ENCODE measurements at regions not wholly inside any gene's neighbourhood (a gene's known extent, or its start where the extent isn't known, plus 50 kb on each side); places are given as distances from the start of the nearest gene placed in this dataset.

GRCh38 chr3:156617145-156617544 lies 57.2 kb upstream of the TIPARP start:
- DNase-seq (ENCODE audit: low spot score) (no peak), ATAC-seq (no peak)
- TF ChIP-seq ETV6 (CRISPR knock-in tag; IDR thresholded peaks at IDR 0.05) (no peak), JUN (CRISPR knock-in tag; IDR thresholded peaks at IDR 0.05) (no peak)
- Mint-ChIP-seq H3K4me1 (peaks cover 9% of the 10 kb centered on the region), H3K27me3 (ENCODE audit: low read depth) (no peaks in the 10 kb centered on the region), H3K27ac (no peak overlapping the region), H3K4me3 (no peak overlapping the region), H3K36me3 (no peaks in the 10 kb centered on the region), H3K9me3 (peaks cover 5% of the 10 kb centered on the region; the same call in 1 of the 2 replicates)
- CTCF ChIA-PET, result no interaction called here
- POLR2A ChIA-PET, result no interaction called here

- Mint-ChIP-seq H3K27ac (no peak overlapping the region), H3K36me3 (no peaks in the 10 kb centered on the region), H3K27me3 (ENCODE audit: low read depth) (no peaks in the 10 kb centered on the region), H3K4me1 (peaks cover 9% of the 10 kb centered on the region), H3K4me3 (no peak overlapping the region), H3K9me3 (peaks cover 5% of the 10 kb centered on the region; the same call in 1 of the 2 replicates)
- CTCF ChIA-PET, result no interaction called here
- DNase-seq (ENCODE audit: low spot score) (no peak), ATAC-seq (no peak)
- TF ChIP-seq HMGXB4 (CRISPR knock-in tag; IDR thresholded peaks at IDR 0.05), result no peak
- TF ChIP-seq CDX4 (CRISPR knock-in tag; IDR thresholded peaks at IDR 0.05; ENCODE audit: borderline replicate concordance), result no peak
- TF ChIP-seq GRHL2 (CRISPR knock-in tag; IDR thresholded peaks at IDR 0.05; ENCODE audit: insufficient replicate concordance, severe bottlenecking), result no peak
- no peak for TF ChIP-seq STAT6 (CRISPR knock-in tag; conservative IDR thresholded peaks at IDR 0.05; ENCODE audit: low read depth)
- TF ChIP-seq E2F4 (CRISPR knock-in tag; IDR thresholded peaks at IDR 0.05; ENCODE audit: borderline replicate concordance, low read depth), result no peak
- POLR2A ChIA-PET, result no interaction called here
Measured at GRCh38 chr3:156615592-156616173, 58.7 kb upstream of the TIPARP start.

GRCh38 chr3:156614642-156615511 lies 59.5 kb upstream of the TIPARP start:
- H3K27me3 Mint-ChIP-seq (ENCODE audit: low read depth), result no peaks in the 10 kb centered on the region
- H3K9me3 Mint-ChIP-seq, result peaks cover 5% of the 10 kb centered on the region; the same call in 1 of the 2 replicates
- CTCF ChIA-PET, result no interaction called here
- POLR2A ChIA-PET, result interaction anchor here (1.0 kb wide), 1 partner anchor 60 kb away, joined by 3 read pairs; the partner anchor contains the start of gene SSR3
- no peak for TF ChIP-seq RORB (CRISPR knock-in tag; IDR thresholded peaks at IDR 0.05)
- no peak overlapping the region for H3K27ac Mint-ChIP-seq
- peak; percentile 55 for ATAC-seq
- H3K4me1 Mint-ChIP-seq, result peaks cover 12% of the 10 kb centered on the region
- H3K4me3 Mint-ChIP-seq, result no peak overlapping the region
- H3K36me3 Mint-ChIP-seq, result no peaks in the 10 kb centered on the region
- no peak for DNase-seq (ENCODE audit: low spot score)

GRCh38 chr3:156612903-156613302 lies 58.0 kb upstream of the SSR3 start:
- POLR2A ChIA-PET, result no interaction called here
- Mint-ChIP-seq H3K36me3 (no peaks in the 10 kb centered on the region), H3K9me3 (no peaks in the 10 kb centered on the region), H3K4me3 (no peak overlapping the region), H3K4me1 (peaks cover 21% of the 10 kb centered on the region), H3K27ac (no peak overlapping the region), H3K27me3 (ENCODE audit: low read depth) (no peaks in the 10 kb centered on the region; the same call in 1 of the 2 replicates)
- ATAC-seq (no peak), DNase-seq (ENCODE audit: low spot score) (no peak)
- no peak for TF ChIP-seq ZBTB21 (CRISPR knock-in tag; IDR thresholded peaks at IDR 0.05; ENCODE audit: borderline replicate concordance)
- no peak for TF ChIP-seq NFATC4 (CRISPR knock-in tag; IDR thresholded peaks at IDR 0.05)
- TF ChIP-seq ZNF423 (CRISPR knock-in tag; IDR thresholded peaks at IDR 0.05), result no peak
- CTCF ChIA-PET, result no interaction called here

Measured in WTC11 (cell line).